ENCODE measurements at regions not wholly inside any gene's neighbourhood (a gene's known extent, or its start where the extent isn't known, plus 50 kb on each side); places are given as distances from the start of the nearest gene placed in this dataset.

- H3K4me1 ChIP-seq (ENCODE audit: insufficient read depth, low read length): no peaks in the 10 kb centered on the region
- no peaks in the 10 kb centered on the region for H3K9me3 ChIP-seq (ENCODE audit: control insufficient read depth, insufficient read depth, low read length)
- no peak overlapping the region for H3K9ac ChIP-seq (ENCODE audit: low read depth, low read length)
- H3K36me3 ChIP-seq (ENCODE audit: insufficient read depth, low read length): no peaks in the 10 kb centered on the region
Observed at GRCh38 chr2:66957677-66958076, 439.5 kb upstream of the ETAA1 start.

- Histone ChIP-seq H3K36me3 (ENCODE audit: insufficient read depth, low read length) (no peaks in the 10 kb centered on the region), H3K9ac (ENCODE audit: low read depth, low read length) (no peak overlapping the region), H3K4me1 (ENCODE audit: insufficient read depth, low read length) (no peaks in the 10 kb centered on the region), H3K9me3 (ENCODE audit: control insufficient read depth, insufficient read depth, low read length) (no peaks in the 10 kb centered on the region)
Observed at GRCh38 chr2:66960161-66960560, 437.0 kb upstream of the ETAA1 start.

- no peaks in the 10 kb centered on the region for H3K36me3 ChIP-seq (ENCODE audit: insufficient read depth, low read length)
- no peak overlapping the region for H3K9ac ChIP-seq (ENCODE audit: low read depth, low read length)
- H3K9me3 ChIP-seq (ENCODE audit: control insufficient read depth, insufficient read depth, low read length): no peaks in the 10 kb centered on the region
- H3K4me1 ChIP-seq (ENCODE audit: insufficient read depth, low read length): no peaks in the 10 kb centered on the region
Observed at GRCh38 chr2:66962716-66963115, 434.4 kb upstream of the ETAA1 start.

GRCh38 chr2:66966631-66967030 is 430.5 kb upstream of the ETAA1 start:
- no peaks in the 10 kb centered on the region for H3K36me3 ChIP-seq (ENCODE audit: insufficient read depth, low read length)
- H3K9ac ChIP-seq (ENCODE audit: low read depth, low read length): no peak overlapping the region
- no peaks in the 10 kb centered on the region for H3K9me3 ChIP-seq (ENCODE audit: control insufficient read depth, insufficient read depth, low read length)
- H3K4me1 ChIP-seq (ENCODE audit: insufficient read depth, low read length): no peaks in the 10 kb centered on the region

- Histone ChIP-seq H3K9ac (ENCODE audit: low read depth, low read length) (no peak overlapping the region), H3K9me3 (ENCODE audit: control insufficient read depth, insufficient read depth, low read length) (no peaks in the 10 kb centered on the region), H3K4me1 (ENCODE audit: insufficient read depth, low read length) (no peaks in the 10 kb centered on the region), H3K36me3 (ENCODE audit: insufficient read depth, low read length) (no peaks in the 10 kb centered on the region)
Observed at GRCh38 chr2:66968946-66969345, 428.2 kb upstream of the ETAA1 start.

- Histone ChIP-seq H3K36me3 (ENCODE audit: insufficient read depth, low read length) (no peaks in the 10 kb centered on the region), H3K9me3 (ENCODE audit: control insufficient read depth, insufficient read depth, low read length) (no peaks in the 10 kb centered on the region), H3K4me1 (ENCODE audit: insufficient read depth, low read length) (no peaks in the 10 kb centered on the region), H3K9ac (ENCODE audit: low read depth, low read length) (no peak overlapping the region)
Observed at GRCh38 chr2:66981074-66981473, 416.1 kb upstream of the ETAA1 start.

GRCh38 chr2:66982766-66983165 is 414.4 kb upstream of the ETAA1 start:
- H3K9ac ChIP-seq (ENCODE audit: low read depth, low read length): no peak overlapping the region
- no peaks in the 10 kb centered on the region for H3K36me3 ChIP-seq (ENCODE audit: insufficient read depth, low read length)
- H3K9me3 ChIP-seq (ENCODE audit: control insufficient read depth, insufficient read depth, low read length): no peaks in the 10 kb centered on the region
- no peaks in the 10 kb centered on the region for H3K4me1 ChIP-seq (ENCODE audit: insufficient read depth, low read length)

GRCh38 chr2:66984864-66985263 is 412.3 kb upstream of the ETAA1 start:
- Histone ChIP-seq H3K4me1 (ENCODE audit: insufficient read depth, low read length) (no peaks in the 10 kb centered on the region), H3K36me3 (ENCODE audit: insufficient read depth, low read length) (no peaks in the 10 kb centered on the region), H3K9me3 (ENCODE audit: control insufficient read depth, insufficient read depth, low read length) (no peaks in the 10 kb centered on the region)

GRCh38 chr2:66985906-66986305 is 411.2 kb upstream of the ETAA1 start:
- Histone ChIP-seq H3K9me3 (ENCODE audit: control insufficient read depth, insufficient read depth, low read length) (no peaks in the 10 kb centered on the region), H3K36me3 (ENCODE audit: insufficient read depth, low read length) (no peaks in the 10 kb centered on the region), H3K4me1 (ENCODE audit: insufficient read depth, low read length) (no peaks in the 10 kb centered on the region), H3K9ac (ENCODE audit: low read depth, low read length) (no peak overlapping the region)

More at GRCh38 chr2:66984864-66985263, 412.3 kb upstream of the ETAA1 start:
- H3K9ac ChIP-seq (ENCODE audit: low read depth, low read length): no peak overlapping the region

- Histone ChIP-seq H3K9me3 (ENCODE audit: control insufficient read depth, insufficient read depth, low read length) (no peaks in the 10 kb centered on the region), H3K4me1 (ENCODE audit: insufficient read depth, low read length) (no peaks in the 10 kb centered on the region), H3K9ac (ENCODE audit: low read depth, low read length) (no peak overlapping the region), H3K36me3 (ENCODE audit: insufficient read depth, low read length) (no peaks in the 10 kb centered on the region)
Observed at GRCh38 chr2:66987733-66988132, 409.4 kb upstream of the ETAA1 start.

GRCh38 chr2:66994654-66995053 is 402.5 kb upstream of the ETAA1 start:
- no peaks in the 10 kb centered on the region for H3K9me3 ChIP-seq (ENCODE audit: control insufficient read depth, insufficient read depth, low read length)
- no peaks in the 10 kb centered on the region for H3K4me1 ChIP-seq (ENCODE audit: insufficient read depth, low read length)
- no peaks in the 10 kb centered on the region for H3K36me3 ChIP-seq (ENCODE audit: insufficient read depth, low read length)
- no peak overlapping the region for H3K9ac ChIP-seq (ENCODE audit: low read depth, low read length)

GRCh38 chr2:66995636-66996035 is 401.5 kb upstream of the ETAA1 start:
- Histone ChIP-seq H3K36me3 (ENCODE audit: insufficient read depth, low read length) (no peaks in the 10 kb centered on the region), H3K4me1 (ENCODE audit: insufficient read depth, low read length) (no peaks in the 10 kb centered on the region), H3K9me3 (ENCODE audit: control insufficient read depth, insufficient read depth, low read length) (no peaks in the 10 kb centered on the region), H3K9ac (ENCODE audit: low read depth, low read length) (no peak overlapping the region)

- Histone ChIP-seq H3K9me3 (ENCODE audit: control insufficient read depth, insufficient read depth, low read length) (no peaks in the 10 kb centered on the region), H3K9ac (ENCODE audit: low read depth, low read length) (no peak overlapping the region), H3K36me3 (ENCODE audit: insufficient read depth, low read length) (no peaks in the 10 kb centered on the region), H3K4me1 (ENCODE audit: insufficient read depth, low read length) (no peaks in the 10 kb centered on the region)
Observed at GRCh38 chr2:67002618-67003371, 394.3 kb upstream of the ETAA1 start.

GRCh38 chr2:67006373-67006960 is 390.7 kb upstream of the ETAA1 start:
- H3K36me3 ChIP-seq (ENCODE audit: insufficient read depth, low read length): no peaks in the 10 kb centered on the region
- no peaks in the 10 kb centered on the region for H3K4me1 ChIP-seq (ENCODE audit: insufficient read depth, low read length)
- no peak overlapping the region for H3K9ac ChIP-seq (ENCODE audit: low read depth, low read length)
- no peaks in the 10 kb centered on the region for H3K9me3 ChIP-seq (ENCODE audit: control insufficient read depth, insufficient read depth, low read length)

GRCh38 chr2:67008155-67008554 is 389.0 kb upstream of the ETAA1 start:
- Histone ChIP-seq H3K36me3 (ENCODE audit: insufficient read depth, low read length) (no peaks in the 10 kb centered on the region), H3K9me3 (ENCODE audit: control insufficient read depth, insufficient read depth, low read length) (no peaks in the 10 kb centered on the region), H3K4me1 (ENCODE audit: insufficient read depth, low read length) (no peaks in the 10 kb centered on the region), H3K9ac (ENCODE audit: low read depth, low read length) (no peak overlapping the region)

Measured in ES-I3 (cell line).